Smooth muscle cell (in vitro differentiated cells): ENCODE measurements at regions not wholly inside any gene's neighbourhood (a gene's known extent, or its start where the extent isn't known, plus 50 kb on each side); places are given as distances from the start of the nearest gene placed in this dataset.

Experiments
- DNase-seq: peaks from one replicate; lab custom pipeline; 2025; ENCODE audit not compliant: unreplicated experiment; lab: John Stamatoyannopoulos, UW
- H2AFZ ChIP-seq: fragments of 200-600 bp; sonication (generic); 2 replicates; pipeline ENCODE4 v1.6.0; 2016; ENCODE audit warnings: antibody characterized with exemption, low read depth, mild to moderate bottlenecking
- H3F3A ChIP-seq: fragments of 200-600 bp; sonication (generic); 2 replicates; pipeline ENCODE4 v1.6.0; 2017; ENCODE audit warnings: antibody characterized with exemption, low read depth
- H3K27ac ChIP-seq: fragments of 200-600 bp; sonication (generic); 2 replicates; pipeline ENCODE4 v1.5.1; 2016; ENCODE audit warnings: low read depth, mild to moderate bottlenecking
- H3K27me3 ChIP-seq: fragments of 200-600 bp; sonication (generic); 2 replicates; pipeline ENCODE4 v1.6.1; 2016; ENCODE audit warnings: low read depth, mild to moderate bottlenecking
- H3K36me3 ChIP-seq: fragments of 200-600 bp; sonication (generic); 2 replicates; pipeline ENCODE4 v1.5.1; 2016; ENCODE audit warnings: low read depth
- H3K4me1 ChIP-seq: fragments of 200-600 bp; sonication (generic); 2 replicates; pipeline ENCODE4 v1.5.1; 2016; ENCODE audit warnings: low read depth
- H3K4me2 ChIP-seq: fragments of 200-600 bp; sonication (generic); 2 replicates; pipeline ENCODE4 v1.6.0; 2016; ENCODE audit warnings: mild to moderate bottlenecking
- H3K4me3 ChIP-seq: fragments of 200-600 bp; sonication (generic); 2 replicates; pipeline ENCODE4 v1.5.1; 2016; ENCODE audit warnings: mild to moderate bottlenecking
- H3K79me2 ChIP-seq: fragments of 200-600 bp; sonication (generic); 2 replicates; pipeline ENCODE4 v1.6.0; 2016; ENCODE audit warnings: low read depth, mild to moderate bottlenecking
- H3K9ac ChIP-seq: fragments of 200-600 bp; sonication (generic); 2 replicates; pipeline ENCODE4 v1.6.0; 2016; ENCODE audit warnings: low read depth
- H3K9me3 ChIP-seq: fragments of 200-600 bp; sonication (generic); replicated peaks from 2 replicates; pipeline ENCODE4 v1.5.1; 2016; ENCODE audit warnings: low read depth
- H4K20me1 ChIP-seq: fragments of 200-600 bp; sonication (generic); 2 replicates; pipeline ENCODE4 v1.6.0; 2016; ENCODE audit warnings: low read depth
- WGBS: methylation state at CpG from one replicate; pipeline ENCODE4 v1.1.7; 2016; ENCODE audit warnings: low lambda C conversion rate; 5-methylcytosine and 5-hydroxymethylcytosine counted together
- TF ChIP-seq, protein P1 (sequence below): fragments of 200-600 bp; sonication (generic); IDR thresholded peaks from 2 replicates; pipeline ENCODE4 v1.5.1; 2017; ENCODE audit warnings: borderline replicate concordance, mild to moderate bottlenecking, antibody characterized with exemption; ENCODE audit not compliant: insufficient read depth, poor library complexity, severe bottlenecking

GRCh38 chr11:70569996-70570692 is 171.8 kb downstream of the CTTN start:
- peaks cover 13% of the 10 kb centered on the region for H3K4me1 ChIP-seq
- H2AFZ ChIP-seq: no peak overlapping the region
- H3K27me3 ChIP-seq: no peaks in the 10 kb centered on the region
- no peaks in the 10 kb centered on the region for H3K9me3 ChIP-seq
- WGBS: 90% methylated on average over 19 of the region's 19 CpGs
- no peaks in the 10 kb centered on the region for H3K36me3 ChIP-seq
- no peak for DNase-seq
- no peak overlapping the region for H3K9ac ChIP-seq
- no peak overlapping the region for H3K27ac ChIP-seq
- H3K4me2 ChIP-seq: no peak overlapping the region
- H3K4me3 ChIP-seq: no peak overlapping the region
- no peaks in the 10 kb centered on the region for H3K79me2 ChIP-seq
- H4K20me1 ChIP-seq: no peaks in the 10 kb centered on the region
- H3F3A ChIP-seq: no peaks in the 10 kb centered on the region
- TF ChIP-seq, protein P1, sequence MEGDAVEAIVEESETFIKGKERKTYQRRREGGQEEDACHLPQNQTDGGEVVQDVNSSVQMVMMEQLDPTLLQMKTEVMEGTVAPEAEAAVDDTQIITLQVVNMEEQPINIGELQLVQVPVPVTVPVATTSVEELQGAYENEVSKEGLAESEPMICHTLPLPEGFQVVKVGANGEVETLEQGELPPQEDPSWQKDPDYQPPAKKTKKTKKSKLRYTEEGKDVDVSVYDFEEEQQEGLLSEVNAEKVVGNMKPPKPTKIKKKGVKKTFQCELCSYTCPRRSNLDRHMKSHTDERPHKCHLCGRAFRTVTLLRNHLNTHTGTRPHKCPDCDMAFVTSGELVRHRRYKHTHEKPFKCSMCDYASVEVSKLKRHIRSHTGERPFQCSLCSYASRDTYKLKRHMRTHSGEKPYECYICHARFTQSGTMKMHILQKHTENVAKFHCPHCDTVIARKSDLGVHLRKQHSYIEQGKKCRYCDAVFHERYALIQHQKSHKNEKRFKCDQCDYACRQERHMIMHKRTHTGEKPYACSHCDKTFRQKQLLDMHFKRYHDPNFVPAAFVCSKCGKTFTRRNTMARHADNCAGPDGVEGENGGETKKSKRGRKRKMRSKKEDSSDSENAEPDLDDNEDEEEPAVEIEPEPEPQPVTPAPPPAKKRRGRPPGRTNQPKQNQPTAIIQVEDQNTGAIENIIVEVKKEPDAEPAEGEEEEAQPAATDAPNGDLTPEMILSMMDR: no peak

DNA sequence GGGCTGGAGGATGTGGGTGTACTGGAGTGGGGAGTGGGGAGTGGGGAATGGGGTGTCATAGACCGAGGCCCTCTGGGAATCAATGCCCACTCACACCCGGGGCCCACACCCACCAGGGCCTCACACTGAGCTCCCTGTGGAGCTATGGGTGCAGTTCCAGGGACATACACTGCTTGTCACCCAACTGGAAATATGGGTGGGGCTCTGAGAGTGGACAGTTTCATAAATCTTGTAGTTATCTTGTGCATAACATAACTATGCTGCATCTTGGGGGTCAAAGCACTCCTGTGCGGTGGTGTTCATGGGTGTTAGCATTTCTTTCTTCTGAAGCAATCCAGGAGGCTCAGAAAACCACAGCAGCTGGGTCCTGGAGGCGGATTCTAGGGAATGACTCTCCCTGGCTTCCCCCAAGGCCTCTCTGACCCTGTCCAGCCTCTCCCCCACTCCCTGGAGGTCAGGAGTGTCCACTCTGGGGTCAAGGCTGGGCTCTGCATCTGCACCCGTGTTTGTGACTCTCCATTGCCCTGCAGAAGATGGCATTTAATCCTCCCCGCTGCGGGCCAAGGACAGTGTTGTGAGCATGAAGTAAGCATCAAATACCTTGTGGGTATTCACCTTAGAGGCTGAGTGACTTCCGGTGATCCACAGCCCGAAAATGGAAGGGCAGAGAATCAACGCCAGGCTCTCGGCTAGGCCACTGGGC is 172.5 kb downstream of the CTTN start:
- WGBS: 78% methylated on average over 11 of the region's 11 CpGs
- no peak for DNase-seq
- Histone ChIP-seq H3K4me1 (peaks cover 13% of the 10 kb centered on the region), H4K20me1 (no peaks in the 10 kb centered on the region), H3K27ac (no peak overlapping the region), H3K79me2 (no peaks in the 10 kb centered on the region), H3K27me3 (no peaks in the 10 kb centered on the region), H3K9ac (no peak overlapping the region), H2AFZ (no peak overlapping the region), H3K9me3 (no peaks in the 10 kb centered on the region), H3K36me3 (no peaks in the 10 kb centered on the region), H3K4me3 (no peak overlapping the region), H3F3A (no peaks in the 10 kb centered on the region), H3K4me2 (no peak overlapping the region)
- TF ChIP-seq, protein P1: no peak

DNA sequence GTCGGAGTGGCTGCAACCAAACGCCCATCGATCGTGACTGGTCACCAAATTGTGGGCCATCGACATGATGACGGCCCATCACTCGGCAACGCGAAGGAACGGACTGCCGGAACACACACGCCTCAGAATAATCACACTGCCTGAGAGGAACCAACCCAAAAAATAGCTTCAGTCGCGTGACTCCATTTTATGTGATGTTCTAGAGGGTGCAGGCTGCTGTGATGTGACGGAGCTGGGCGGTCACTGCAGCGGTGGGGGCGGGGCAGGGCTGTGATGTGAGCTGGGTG is 174.6 kb downstream of the CTTN start:
- H3K79me2 ChIP-seq: no peaks in the 10 kb centered on the region
- DNase-seq: no peak
- no peak overlapping the region for H3K9ac ChIP-seq
- H3K4me2 ChIP-seq: no peak overlapping the region
- H3K4me1 ChIP-seq: peaks cover 9% of the 10 kb centered on the region
- H4K20me1 ChIP-seq: no peaks in the 10 kb centered on the region
- H3K36me3 ChIP-seq: no peaks in the 10 kb centered on the region
- no peaks in the 10 kb centered on the region for H3F3A ChIP-seq
- H3K9me3 ChIP-seq: no peaks in the 10 kb centered on the region
- H3K27me3 ChIP-seq: no peaks in the 10 kb centered on the region
- H2AFZ ChIP-seq: no peak overlapping the region
- no peak overlapping the region for H3K27ac ChIP-seq
- TF ChIP-seq, protein P1: no peak
- no peak overlapping the region for H3K4me3 ChIP-seq
- WGBS: 97% methylated on average over 14 of the region's 18 CpGs
